AG09309 (cell line): ENCODE measurements at regions not wholly inside any gene's neighbourhood (a gene's known extent, or its start where the extent isn't known, plus 50 kb on each side); places are given as distances from the start of the nearest gene placed in this dataset.

Source experiments
- DNase-seq: peaks from one replicate; pipeline ENCODE4 v3.0.0-alpha.2; 2010; ENCODE audit warnings: low read depth
- H3K4me3 ChIP-seq: 2 replicates; pipeline ENCODE4 v1.5.1; 2011; ENCODE audit warnings: mild to moderate bottlenecking, low read depth, low read length, moderate library complexity; ENCODE audit not compliant: control insufficient read depth
- CTCF ChIP-seq: IDR thresholded peaks from 2 replicates; pipeline ENCODE4 v1.5.1; 2011; ENCODE audit warnings: mild to moderate bottlenecking, low read depth, low read length, inconsistent platforms; ENCODE audit not compliant: insufficient read depth, control insufficient read depth; ENCODE audit errors: missing control alignments

- DNase-seq: no peak
- H3K4me3 ChIP-seq: no peak overlapping the region
- TF ChIP-seq CTCF: no peak
Observed at GRCh38 chr2:120901201-120901600, 165.5 kb downstream of the GLI2 start.

- DNase-seq: no peak
- TF ChIP-seq CTCF: no peak
- H3K4me3 ChIP-seq: no peak overlapping the region
Observed at GRCh38 chr2:120902592-120902991, 166.9 kb downstream of the GLI2 start.

- no peak for DNase-seq
- H3K4me3 ChIP-seq: no peak overlapping the region
- no peak for TF ChIP-seq CTCF
Observed at GRCh38 chr2:120904379-120904778, 168.7 kb downstream of the GLI2 start.

- no peak for DNase-seq
- H3K4me3 ChIP-seq: no peak overlapping the region
- no peak for TF ChIP-seq CTCF
Observed at GRCh38 chr2:120904830-120905234, 169.2 kb downstream of the GLI2 start.

- DNase-seq: no peak
Observed at GRCh38 chr2:120905298-120905697, 169.6 kb downstream of the GLI2 start.

GRCh38 chr2:120905824-120906571 is 170.3 kb downstream of the GLI2 start:
- no peak for DNase-seq
- H3K4me3 ChIP-seq: no peak overlapping the region
- TF ChIP-seq CTCF: no peak

More at GRCh38 chr2:120905298-120905697, 169.6 kb downstream of the GLI2 start:
- TF ChIP-seq CTCF: no peak
- H3K4me3 ChIP-seq: no peak overlapping the region
